Left lung (tissue), 4 donors: ENCODE measurements at regions not wholly inside any gene's neighbourhood (a gene's known extent, or its start where the extent isn't known, plus 50 kb on each side); places are given as distances from the start of the nearest gene placed in this dataset.

ENCODE experiments used
- ATAC-seq: fragments of 200-7000 bp; cut with Tn5 transposase; one replicate; pipeline ENCODE4 v1.9.1; 2020; ENCODE audit warnings: moderate library complexity
- DNase-seq, 4 donors: peaks; one replicate each; pipeline ENCODE4 v3.0.0-alpha.2; 2013 to 2020
- H3K27ac ChIP-seq, 2 donors: fragments of 200-600 bp; sonication (generic) in 1 of 2; one replicate each; pipeline versions ENCODE4 v1.5.0 to v1.8.0; 2020 to 2021
- H3K27me3 ChIP-seq, 2 donors: fragments of 200-600 bp; sonication (generic) in 1 of 2; one replicate each; pipeline versions ENCODE4 v1.5.0 to v1.8.0; 2020 to 2021
- H3K36me3 ChIP-seq, 2 donors: fragments of 200-600 bp; sonication (generic) in 1 of 2; one replicate each; pipeline versions ENCODE4 v1.5.0 to v1.8.0; 2020 to 2021
- H3K4me1 ChIP-seq, 2 donors: fragments of 200-600 bp; one replicate each; pipeline ENCODE4 v1.8.0; 2021
- H3K4me3 ChIP-seq, 2 donors: fragments of 200-600 bp; sonication (generic) in 1 of 2; one replicate each; pipeline versions ENCODE4 v1.5.0 to v1.8.0; 2020 to 2021; ENCODE audit warnings: mild to moderate bottlenecking in 1 of 2
- H3K9me3 ChIP-seq, 2 donors: fragments of 200-600 bp; sonication (generic) in 1 of 2; one replicate each; pipeline versions ENCODE4 v1.5.0 to v1.8.0; 2020 to 2021
- intact Hi-C, 2 donors: fragments of 100-400 bp; cut with DNase I; formaldehyde crosslinking; loops; one replicate each; pipeline versions ENCODE4 v1.11.2 to v1.14.2; 2022
- TF ChIP-seq, protein P1 (sequence below), 2 donors: fragments of 200-600 bp; sonication (generic) in 1 of 2; IDR thresholded peaks; one replicate each; pipeline versions ENCODE4 v1.5.0 to v1.8.0; 2021; ENCODE audit warnings: antibody characterized with exemption in 2 of 2
- donor health status: DM: no; HTN: yes; CAD: no.
- donor health status: DM: no; HTN: no; CAD: no.

DNA sequence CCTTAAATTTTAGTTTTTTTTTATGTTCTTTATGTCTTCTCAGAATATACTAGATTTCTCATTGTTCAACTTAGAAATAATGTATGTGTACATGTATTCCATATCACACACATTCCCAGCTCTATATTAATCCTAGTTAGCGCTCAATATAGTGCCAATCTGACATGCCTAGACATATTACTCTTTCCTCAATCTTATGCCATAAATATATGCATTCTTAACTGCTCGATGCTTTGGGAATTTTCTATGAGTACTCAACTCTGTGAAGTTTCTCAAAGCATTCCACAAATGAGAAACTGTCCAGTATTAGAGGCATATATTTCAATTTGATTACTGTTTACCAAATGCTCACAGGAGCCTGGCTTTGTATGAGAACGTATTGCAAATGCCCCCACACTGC, 231.2 kb upstream of the VEGFC start:
- H3K4me1 ChIP-seq, result no peaks in the 10 kb centered on the region
- DNase-seq (no peak), ATAC-seq (no peak)
- H3K36me3 ChIP-seq, result no peaks in the 10 kb centered on the region
- H3K4me3 ChIP-seq, result no peak overlapping the region
- H3K27me3 ChIP-seq, result no peaks in the 10 kb centered on the region
- peaks cover 0 to 7% of the 10 kb centered on the region in 2 donors for H3K9me3 ChIP-seq
- intact Hi-C loops, result no loop called here
- TF ChIP-seq, protein P1, sequence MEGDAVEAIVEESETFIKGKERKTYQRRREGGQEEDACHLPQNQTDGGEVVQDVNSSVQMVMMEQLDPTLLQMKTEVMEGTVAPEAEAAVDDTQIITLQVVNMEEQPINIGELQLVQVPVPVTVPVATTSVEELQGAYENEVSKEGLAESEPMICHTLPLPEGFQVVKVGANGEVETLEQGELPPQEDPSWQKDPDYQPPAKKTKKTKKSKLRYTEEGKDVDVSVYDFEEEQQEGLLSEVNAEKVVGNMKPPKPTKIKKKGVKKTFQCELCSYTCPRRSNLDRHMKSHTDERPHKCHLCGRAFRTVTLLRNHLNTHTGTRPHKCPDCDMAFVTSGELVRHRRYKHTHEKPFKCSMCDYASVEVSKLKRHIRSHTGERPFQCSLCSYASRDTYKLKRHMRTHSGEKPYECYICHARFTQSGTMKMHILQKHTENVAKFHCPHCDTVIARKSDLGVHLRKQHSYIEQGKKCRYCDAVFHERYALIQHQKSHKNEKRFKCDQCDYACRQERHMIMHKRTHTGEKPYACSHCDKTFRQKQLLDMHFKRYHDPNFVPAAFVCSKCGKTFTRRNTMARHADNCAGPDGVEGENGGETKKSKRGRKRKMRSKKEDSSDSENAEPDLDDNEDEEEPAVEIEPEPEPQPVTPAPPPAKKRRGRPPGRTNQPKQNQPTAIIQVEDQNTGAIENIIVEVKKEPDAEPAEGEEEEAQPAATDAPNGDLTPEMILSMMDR (IDR thresholded peaks at IDR 0.05), result no peak
- no peak overlapping the region for H3K27ac ChIP-seq

DNA sequence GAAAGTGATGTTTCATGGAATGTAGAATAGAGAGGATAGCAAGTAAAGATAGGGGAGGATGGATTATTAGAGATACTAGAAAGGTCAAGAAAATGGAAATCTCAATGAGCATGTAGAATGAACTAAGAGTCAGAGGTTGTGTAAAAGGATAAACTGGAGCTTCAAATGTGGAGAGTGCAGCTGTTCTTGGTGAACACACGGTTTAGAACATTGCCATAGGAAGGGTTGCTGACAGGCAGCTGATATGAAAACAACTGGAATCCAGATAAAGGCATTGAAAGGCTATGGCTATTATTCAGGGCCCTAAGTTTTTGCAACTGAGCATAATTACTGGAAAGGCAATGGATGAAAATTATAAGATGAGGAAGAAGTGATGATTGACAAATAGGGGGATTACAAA, 239.6 kb upstream of the VEGFC start:
- intact Hi-C loops, result no loop called here
- TF ChIP-seq, protein P1 (IDR thresholded peaks at IDR 0.05), result no peak

DNA sequence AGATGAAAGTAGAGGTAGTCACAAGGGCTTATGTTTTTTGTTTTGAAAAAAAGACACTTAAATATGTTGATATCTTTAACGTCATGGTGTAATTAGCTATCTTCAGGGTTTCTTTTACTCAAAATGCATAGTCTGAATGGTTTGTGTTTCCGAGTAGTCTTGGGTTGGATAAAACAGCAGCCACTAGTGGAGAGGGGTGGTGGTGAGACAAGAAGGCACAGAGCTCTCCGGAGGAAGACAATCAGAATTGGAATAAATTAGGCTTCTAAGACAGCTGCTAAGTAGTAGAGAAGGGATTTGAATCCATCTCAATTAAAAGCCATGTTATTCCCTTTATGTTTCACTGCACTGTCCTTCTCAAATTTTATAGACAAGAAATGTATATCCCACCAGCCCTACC, 240.4 kb upstream of the VEGFC start:
- no peaks in the 10 kb centered on the region for H3K27me3 ChIP-seq
- DNase-seq (no peak), ATAC-seq (no peak)
- H3K27ac ChIP-seq, result no peak overlapping the region
- no peaks in the 10 kb centered on the region for H3K9me3 ChIP-seq
- no peaks in the 10 kb centered on the region for H3K36me3 ChIP-seq
- no peaks in the 10 kb centered on the region for H3K4me1 ChIP-seq
- no peak overlapping the region for H3K4me3 ChIP-seq
- TF ChIP-seq, protein P1 (IDR thresholded peaks at IDR 0.05), result no peak
- intact Hi-C loops, result no loop called here

More for the DNA sequence above, 239.6 kb upstream of the VEGFC start:
- H3K36me3 ChIP-seq, result no peaks in the 10 kb centered on the region
- DNase-seq (no peak), ATAC-seq (no peak)
- H3K27me3 ChIP-seq, result no peaks in the 10 kb centered on the region
- no peak overlapping the region for H3K4me3 ChIP-seq
- H3K4me1 ChIP-seq, result no peaks in the 10 kb centered on the region
- no peak overlapping the region for H3K27ac ChIP-seq
- H3K9me3 ChIP-seq, result no peaks in the 10 kb centered on the region

DNA sequence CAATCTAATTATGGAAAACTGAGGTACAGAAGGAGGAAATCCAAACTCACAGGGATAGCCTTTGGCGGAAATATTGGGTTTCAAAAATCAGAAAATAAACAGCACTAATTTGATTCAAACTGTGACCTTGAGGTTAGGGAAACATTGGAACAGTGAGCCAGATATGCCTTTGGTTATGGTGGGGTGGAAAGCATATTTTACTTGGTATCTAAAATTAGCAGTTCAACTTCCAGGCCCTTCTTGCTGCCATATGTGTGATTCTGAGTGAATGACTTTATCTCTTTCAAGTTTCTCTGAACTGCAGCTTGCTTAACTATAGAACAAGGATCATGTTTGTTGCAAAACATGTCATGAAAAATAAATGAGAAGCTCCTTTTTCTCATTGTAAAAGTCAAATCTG, 240.9 kb upstream of the VEGFC start:
- intact Hi-C loops, result no loop called here
- ATAC-seq (no peak), DNase-seq (no peak)
- Histone ChIP-seq H3K4me3 (no peak overlapping the region), H3K4me1 (no peaks in the 10 kb centered on the region), H3K9me3 (no peaks in the 10 kb centered on the region), H3K27me3 (no peaks in the 10 kb centered on the region), H3K36me3 (no peaks in the 10 kb centered on the region), H3K27ac (no peak overlapping the region)
- TF ChIP-seq, protein P1 (IDR thresholded peaks at IDR 0.05), result no peak

DNA sequence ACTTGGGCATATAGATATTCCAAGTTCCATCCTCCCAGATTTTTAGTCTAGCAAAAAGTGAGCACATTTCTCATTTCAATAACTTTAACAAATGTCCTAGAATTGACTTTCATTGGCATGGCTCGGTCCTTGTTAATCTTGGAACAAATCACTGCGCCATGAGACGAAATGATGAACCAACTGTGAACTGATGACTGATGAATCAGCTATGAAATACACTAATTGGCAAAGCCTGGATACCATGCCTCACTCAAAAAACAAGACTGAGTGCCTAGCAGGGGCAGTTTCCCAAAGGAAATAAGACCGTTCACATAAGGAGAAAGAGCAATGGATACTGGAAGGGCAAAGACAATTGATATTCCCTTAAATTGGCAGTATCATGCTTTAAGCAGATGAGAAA, 248.6 kb upstream of the VEGFC start:
- intact Hi-C loops, result loop anchor here in 1 of 2 donors (10.0 kb wide), 1 partner anchor 657 kb away; no protein-coding TSS in a partner anchor
- no peaks in the 10 kb centered on the region for H3K4me1 ChIP-seq
- no peaks in the 10 kb centered on the region for H3K27me3 ChIP-seq
- no peak overlapping the region for H3K27ac ChIP-seq
- no peak for DNase-seq
- H3K9me3 ChIP-seq, result no peaks in the 10 kb centered on the region
- ATAC-seq, result no peak
- H3K4me3 ChIP-seq, result no peak overlapping the region
- H3K36me3 ChIP-seq, result no peaks in the 10 kb centered on the region
- TF ChIP-seq, protein P1 (IDR thresholded peaks at IDR 0.05), result no peak
